Peyer's patch (tissue), 4 donors: ENCODE measurements at regions not wholly inside any gene's neighbourhood (a gene's known extent, or its start where the extent isn't known, plus 50 kb on each side); places are given as distances from the start of the nearest gene placed in this dataset.

Experiments
- CTCF ChIP-seq, 6 experiments: fragments of 450-650 bp in 4 of 6; fragments of 200-600 bp in 2 of 6; sonication (generic) in 1 of 6; IDR thresholded peaks; one replicate each; pipeline ENCODE4 v1.5.1; 2017 to 2019; ENCODE audit warnings: antibody characterized with exemption in 6 of 6, mild to moderate bottlenecking in 3 of 6, moderate library complexity in 1 of 6
- POLR2A ChIP-seq, 2 donors: fragments of 450-650 bp; IDR thresholded peaks; one replicate each; pipeline ENCODE4 v1.5.1; 2017; ENCODE audit warnings: antibody characterized with exemption in 2 of 2, mild to moderate bottlenecking in 2 of 2, moderate library complexity in 2 of 2

DNA sequence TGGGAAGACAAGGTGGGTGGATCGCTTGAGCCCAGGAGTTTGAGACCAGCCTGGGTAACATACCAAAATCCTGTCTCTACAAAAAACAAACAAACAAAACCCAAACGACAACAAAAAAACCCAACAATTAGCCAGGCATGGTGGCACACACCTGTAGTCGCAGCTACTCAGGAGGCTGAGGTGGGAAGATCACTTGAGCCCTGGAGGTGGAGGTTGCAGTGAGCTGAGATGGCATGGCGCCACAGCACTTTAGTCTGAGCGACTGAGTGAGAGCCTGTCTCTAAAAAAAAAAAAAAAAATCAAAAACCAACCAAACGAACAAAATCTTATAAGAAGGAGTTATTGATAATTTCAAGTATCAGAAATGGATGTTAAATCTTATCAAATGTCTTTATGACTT lies 114.9 kb downstream of the CDH26 start:
- TF ChIP-seq CTCF (IDR thresholded peaks at IDR 0.05) (no peak), POLR2A (IDR thresholded peaks at IDR 0.05) (no peak)
